ENCODE measurements at regions not wholly inside any gene's neighbourhood (a gene's known extent, or its start where the extent isn't known, plus 50 kb on each side); places are given as distances from the start of the nearest gene placed in this dataset.

DNA sequence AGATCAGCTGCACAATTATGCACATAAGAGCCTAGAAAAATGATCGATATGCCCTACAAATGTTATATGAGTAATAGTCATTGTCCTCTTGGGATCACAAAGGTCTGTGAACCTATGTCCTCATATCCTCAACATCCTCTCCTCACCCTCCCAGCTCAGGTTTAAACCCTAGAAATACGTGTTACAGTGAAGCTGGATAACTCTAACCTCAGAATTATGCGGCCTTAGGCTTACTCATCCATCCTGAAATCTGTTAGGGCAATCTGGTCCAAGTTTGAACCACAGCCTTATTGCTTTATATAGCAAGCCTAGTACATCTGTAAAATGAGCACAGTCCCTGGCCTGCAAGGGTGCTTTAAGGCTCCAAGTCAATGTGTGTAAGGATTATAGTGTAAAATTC, 84.2 kb upstream of the FRMD4A start:
- ATAC-seq: no peak
- no peak for TF ChIP-seq ISL1 (CRISPR knock-in tag; IDR thresholded peaks at IDR 0.05)
- TF ChIP-seq ZNF8 (CRISPR knock-in tag; IDR thresholded peaks at IDR 0.05): no peak
- TF ChIP-seq ZFP30 (CRISPR knock-in tag; IDR thresholded peaks at IDR 0.05): no peak
- no peak for TF ChIP-seq OSR1 (CRISPR knock-in tag; IDR thresholded peaks at IDR 0.05)
- no peak for TF ChIP-seq ZFP3 (CRISPR knock-in tag; IDR thresholded peaks at IDR 0.05)
- TF ChIP-seq PPARA (CRISPR knock-in tag; IDR thresholded peaks at IDR 0.05; ENCODE audit: borderline replicate concordance): no peak
- TF ChIP-seq, protein P1, sequence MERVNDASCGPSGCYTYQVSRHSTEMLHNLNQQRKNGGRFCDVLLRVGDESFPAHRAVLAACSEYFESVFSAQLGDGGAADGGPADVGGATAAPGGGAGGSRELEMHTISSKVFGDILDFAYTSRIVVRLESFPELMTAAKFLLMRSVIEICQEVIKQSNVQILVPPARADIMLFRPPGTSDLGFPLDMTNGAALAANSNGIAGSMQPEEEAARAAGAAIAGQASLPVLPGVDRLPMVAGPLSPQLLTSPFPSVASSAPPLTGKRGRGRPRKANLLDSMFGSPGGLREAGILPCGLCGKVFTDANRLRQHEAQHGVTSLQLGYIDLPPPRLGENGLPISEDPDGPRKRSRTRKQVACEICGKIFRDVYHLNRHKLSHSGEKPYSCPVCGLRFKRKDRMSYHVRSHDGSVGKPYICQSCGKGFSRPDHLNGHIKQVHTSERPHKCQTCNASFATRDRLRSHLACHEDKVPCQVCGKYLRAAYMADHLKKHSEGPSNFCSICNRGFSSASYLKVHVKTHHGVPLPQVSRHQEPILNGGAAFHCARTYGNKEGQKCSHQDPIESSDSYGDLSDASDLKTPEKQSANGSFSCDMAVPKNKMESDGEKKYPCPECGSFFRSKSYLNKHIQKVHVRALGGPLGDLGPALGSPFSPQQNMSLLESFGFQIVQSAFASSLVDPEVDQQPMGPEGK (CRISPR knock-in tag; IDR thresholded peaks at IDR 0.05; ENCODE audit: borderline replicate concordance): no peak
- no peak for TF ChIP-seq RARB (CRISPR knock-in tag; IDR thresholded peaks at IDR 0.05)
- TF ChIP-seq GLIS3 (CRISPR knock-in tag; IDR thresholded peaks at IDR 0.05): no peak
- no peak for TF ChIP-seq TSHZ2 (CRISPR knock-in tag; IDR thresholded peaks at IDR 0.05)
- TF ChIP-seq ARNTL (CRISPR knock-in tag; IDR thresholded peaks at IDR 0.05; ENCODE audit: borderline replicate concordance, low read depth): no peak

- no peak for ATAC-seq
- TF ChIP-seq ESRRG (CRISPR knock-in tag; IDR thresholded peaks at IDR 0.05): no peak
- TF ChIP-seq PPARA (CRISPR knock-in tag; IDR thresholded peaks at IDR 0.05; ENCODE audit: borderline replicate concordance): no peak
- no peak for TF ChIP-seq CREB5 (CRISPR knock-in tag; IDR thresholded peaks at IDR 0.05; ENCODE audit: low read depth)
- TF ChIP-seq, protein P1 (CRISPR knock-in tag; IDR thresholded peaks at IDR 0.05; ENCODE audit: borderline replicate concordance): no peak
- TF ChIP-seq ISL1 (CRISPR knock-in tag; IDR thresholded peaks at IDR 0.05): no peak
- no peak for TF ChIP-seq ZC3H10 (CRISPR knock-in tag; IDR thresholded peaks at IDR 0.05)
- no peak for TF ChIP-seq BACH2 (CRISPR knock-in tag; IDR thresholded peaks at IDR 0.05; ENCODE audit: borderline replicate concordance)
- no peak for TF ChIP-seq ZFP30 (CRISPR knock-in tag; IDR thresholded peaks at IDR 0.05)
- no peak for TF ChIP-seq CSDC2 (CRISPR knock-in tag; IDR thresholded peaks at IDR 0.05)
Measured at GRCh38 chr10:14413523-14413922, 82.8 kb upstream of the FRMD4A start.

- TF ChIP-seq ZNF565 (CRISPR knock-in tag; conservative IDR thresholded peaks at IDR 0.05; ENCODE audit: low read depth): no peak
- TF ChIP-seq ZFP3 (CRISPR knock-in tag; IDR thresholded peaks at IDR 0.05): no peak
- TF ChIP-seq OSR1 (CRISPR knock-in tag; IDR thresholded peaks at IDR 0.05): no peak
- no peak for TF ChIP-seq ZFP30 (CRISPR knock-in tag; IDR thresholded peaks at IDR 0.05)
- no peak for TF ChIP-seq GLIS3 (CRISPR knock-in tag; IDR thresholded peaks at IDR 0.05)
- TF ChIP-seq ESRRG (CRISPR knock-in tag; IDR thresholded peaks at IDR 0.05): no peak
- no peak for TF ChIP-seq ZC3H10 (CRISPR knock-in tag; IDR thresholded peaks at IDR 0.05)
- no peak for TF ChIP-seq SNAI2 (CRISPR knock-in tag; IDR thresholded peaks at IDR 0.05)
- no peak for TF ChIP-seq PPARA (CRISPR knock-in tag; IDR thresholded peaks at IDR 0.05; ENCODE audit: borderline replicate concordance)
- no peak for TF ChIP-seq ZNF70 (CRISPR knock-in tag; IDR thresholded peaks at IDR 0.05)
- TF ChIP-seq, protein P1 (CRISPR knock-in tag; IDR thresholded peaks at IDR 0.05; ENCODE audit: borderline replicate concordance): no peak
- TF ChIP-seq CSRNP3 (CRISPR knock-in tag; IDR thresholded peaks at IDR 0.05): no peak
- no peak for TF ChIP-seq ARNTL (CRISPR knock-in tag; IDR thresholded peaks at IDR 0.05; ENCODE audit: borderline replicate concordance, low read depth)
- no peak for TF ChIP-seq CSDC2 (CRISPR knock-in tag; IDR thresholded peaks at IDR 0.05)
- TF ChIP-seq ZNF8 (CRISPR knock-in tag; IDR thresholded peaks at IDR 0.05): no peak
- no peak for TF ChIP-seq RARB (CRISPR knock-in tag; IDR thresholded peaks at IDR 0.05)
- ATAC-seq: no peak
Measured at GRCh38 chr10:14412624-14413023, 81.9 kb upstream of the FRMD4A start.

All from SK-N-SH treated with all-trans-retinoic acid at 6 μM for 48 hours (cell line).